Esophagus muscularis mucosa (tissue), 4 donors: ENCODE measurements at regions not wholly inside any gene's neighbourhood (a gene's known extent, or its start where the extent isn't known, plus 50 kb on each side); places are given as distances from the start of the nearest gene placed in this dataset.

Experiments used
- DNase-seq: peaks from one replicate; pipeline ENCODE4 v3.0.0-alpha.2; 2017; ENCODE audit errors: extremely low spot score
- H3K27ac ChIP-seq, 4 donors: fragments of 200-600 bp; sonication (generic); replicated peaks in 1 of 4; 1 replicate in 3 of 4; 2 replicates in 1 of 4; pipeline ENCODE4 v1.5.1; 2016 to 2019; ENCODE audit warnings: mild to moderate bottlenecking in 1 of 4
- H3K27me3 ChIP-seq, 4 donors: fragments of 200-600 bp; sonication (generic); one replicate each; pipeline versions ENCODE4 v1.5.1 to v1.6.0; 2016 to 2019
- H3K36me3 ChIP-seq, 4 donors: fragments of 200-600 bp; sonication (generic); one replicate each; pipeline ENCODE4 v1.5.1; 2016 to 2019
- H3K4me1 ChIP-seq, 4 donors: fragments of 200-600 bp; sonication (generic); one replicate each; pipeline ENCODE4 v1.5.1; 2016 to 2019
- H3K4me3 ChIP-seq, 4 donors: fragments of 200-600 bp; sonication (generic); 1 replicate in 2 of 4; 2 replicates in 2 of 4; pipeline ENCODE4 v1.5.1; 2016 to 2019; ENCODE audit warnings: mild to moderate bottlenecking in 4 of 4, moderate library complexity in 1 of 4
- H3K9me3 ChIP-seq, 4 donors: fragments of 200-600 bp; sonication (generic); 1 replicate in 3 of 4; 2 replicates in 1 of 4; pipeline ENCODE4 v1.5.1; 2016 to 2019
- CTCF ChIP-seq, 3 experiments: fragments of 200-600 bp in 2 of 3; fragments of 450-650 bp in 1 of 3; sonication (generic) in 2 of 3; IDR thresholded peaks; one replicate each; pipeline ENCODE4 v1.5.1; 2017 to 2019; ENCODE audit warnings: antibody characterized with exemption in 3 of 3, mild to moderate bottlenecking in 2 of 3, moderate library complexity in 1 of 3
- EP300 ChIP-seq: sonication (generic); formaldehyde crosslinking; IDR thresholded peaks from one replicate; pipeline ENCODE4 v1.6.1; 2017; ENCODE audit warnings: antibody characterized with exemption
- POLR2A ChIP-seq: fragments of 450-650 bp; IDR thresholded peaks from one replicate; pipeline ENCODE4 v1.6.1; 2017; ENCODE audit warnings: antibody characterized with exemption, moderate library complexity, mild to moderate bottlenecking, low read depth
- POLR2AphosphoS5 ChIP-seq, 2 donors: sonication (generic); formaldehyde crosslinking; IDR thresholded peaks; one replicate each; pipeline ENCODE4 v1.6.1; 2017; ENCODE audit warnings: antibody characterized with exemption in 2 of 2
- WGBS: methylation state at CpG from one replicate; pipeline ENCODE4 v1.1.5; 2018; 5-methylcytosine and 5-hydroxymethylcytosine counted together
- intact Hi-C: fragments of 100-400 bp; cut with DNase I; formaldehyde crosslinking; loops from one replicate; pipeline ENCODE4 v1.15.1; 2023

GRCh38 chr14:34237677-34238076 lies 224.4 kb downstream of the SPTSSA start:
- peaks cover 26 to 68% (median 66%) of the 10 kb centered on the region in 4 donors for H3K4me1 ChIP-seq
- DNase-seq, result peak; percentile 78
- TF ChIP-seq EP300, result no peak
- no peak for TF ChIP-seq POLR2A
- no peak for TF ChIP-seq POLR2AphosphoS5 (IDR thresholded peaks at IDR 0.05)
- no peak for TF ChIP-seq CTCF (IDR thresholded peaks at IDR 0.05)
- no peaks in the 10 kb centered on the region for H3K9me3 ChIP-seq
- no peaks in the 10 kb centered on the region for H3K36me3 ChIP-seq
- peak overlapping the region in 2 of 4 donors; percentile 83 to 84 for H3K27ac ChIP-seq
- no peaks in the 10 kb centered on the region for H3K27me3 ChIP-seq
- intact Hi-C loops, result no loop called here
- H3K4me3 ChIP-seq, result no peak overlapping the region
- 98% methylated on average over 2 of the region's 2 CpGs for WGBS

GRCh38 chr14:34237081-34237480 lies 225.0 kb downstream of the SPTSSA start:
- WGBS, result 41% methylated on average over 1 of the region's 1 CpG
- DNase-seq, result no peak
- Histone ChIP-seq H3K27me3 (no peaks in the 10 kb centered on the region), H3K9me3 (no peaks in the 10 kb centered on the region), H3K27ac (peak overlapping the region; percentile 76 to 84 (median 82)), H3K36me3 (no peaks in the 10 kb centered on the region), H3K4me1 (peaks cover 26 to 69% (median 67%) of the 10 kb centered on the region in 4 donors), H3K4me3 (no peak overlapping the region)
- intact Hi-C loops, result no loop called here
- TF ChIP-seq POLR2AphosphoS5 (IDR thresholded peaks at IDR 0.05), result no peak
- no peak for TF ChIP-seq POLR2A
- TF ChIP-seq EP300, result no peak
- TF ChIP-seq CTCF (IDR thresholded peaks at IDR 0.05), result no peak

- Histone ChIP-seq H3K4me1 (peaks cover 26 to 76% (median 69%) of the 10 kb centered on the region in 4 donors), H3K4me3 (no peak overlapping the region), H3K27me3 (no peaks in the 10 kb centered on the region), H3K9me3 (no peaks in the 10 kb centered on the region), H3K36me3 (no peaks in the 10 kb centered on the region), H3K27ac (peak overlapping the region; percentile 76 to 84 (median 82))
- DNase-seq, result peak; percentile 90
- intact Hi-C loops, result no loop called here
- 25% methylated on average over 5 of the region's 5 CpGs for WGBS
- TF ChIP-seq POLR2AphosphoS5 (IDR thresholded peaks at IDR 0.05) (peak; percentile 63 to 72), CTCF (IDR thresholded peaks at IDR 0.05) (no peak), POLR2A (no peak), EP300 (peak; percentile 81)
Measured at GRCh38 chr14:34235643-34236300, 226.3 kb downstream of the SPTSSA start.

GRCh38 chr14:34234258-34234657 lies 227.8 kb downstream of the SPTSSA start:
- TF ChIP-seq POLR2A, result no peak
- no peak for TF ChIP-seq CTCF (IDR thresholded peaks at IDR 0.05)
- no peak for TF ChIP-seq EP300
- TF ChIP-seq POLR2AphosphoS5 (IDR thresholded peaks at IDR 0.05), result peak in 1 of 2 donors; percentile 19
- Histone ChIP-seq H3K36me3 (no peaks in the 10 kb centered on the region), H3K4me1 (peaks cover 26 to 71% (median 60%) of the 10 kb centered on the region in 4 donors), H3K4me3 (no peak overlapping the region), H3K9me3 (no peaks in the 10 kb centered on the region), H3K27ac (peak overlapping the region; percentile 76 to 84 (median 82)), H3K27me3 (no peaks in the 10 kb centered on the region)
- intact Hi-C loops, result no loop called here
- DNase-seq, result peak; percentile 57
- WGBS, result 64% methylated on average over 2 of the region's 2 CpGs
